Ascending aorta (tissue), 2 donors: ENCODE measurements at regions not wholly inside any gene's neighbourhood (a gene's known extent, or its start where the extent isn't known, plus 50 kb on each side); places are given as distances from the start of the nearest gene placed in this dataset.

ENCODE experiments used
- DNase-seq, 2 donors: peaks; one replicate each; pipeline ENCODE4 v3.0.0-alpha.2; 2019; ENCODE audit warnings: low spot score in 2 of 2
- H3K27ac ChIP-seq, 2 donors: fragments of 200-600 bp; sonication (generic); one replicate each; pipeline ENCODE4 v1.5.1; 2016 to 2017; ENCODE audit warnings: mild to moderate bottlenecking in 1 of 2
- H3K27me3 ChIP-seq: fragments of 200-600 bp; sonication (generic); one replicate; pipeline ENCODE4 v1.5.1; 2017
- H3K36me3 ChIP-seq, 2 donors: fragments of 200-600 bp; sonication (generic); one replicate each; pipeline ENCODE4 v1.5.1; 2016
- H3K4me1 ChIP-seq, 2 donors: fragments of 200-600 bp; sonication (generic); one replicate each; pipeline ENCODE4 v1.5.1; 2016 to 2017; ENCODE audit warnings: mild to moderate bottlenecking in 1 of 2
- H3K4me3 ChIP-seq, 2 donors: fragments of 200-600 bp; sonication (generic); one replicate each; pipeline ENCODE4 v1.5.1; 2016 to 2017; ENCODE audit warnings: mild to moderate bottlenecking in 1 of 2
- H3K9me3 ChIP-seq, 2 donors: fragments of 200-600 bp; sonication (generic); one replicate each; pipeline ENCODE4 v1.5.1; 2016
- CTCF ChIP-seq, 3 experiments: fragments of 200-600 bp in 2 of 3; fragments of 450-650 bp in 1 of 3; sonication (generic) in 2 of 3; IDR thresholded peaks; one replicate each; pipeline ENCODE4 v1.5.1; 2016 to 2019; ENCODE audit warnings: antibody characterized with exemption in 3 of 3, mild to moderate bottlenecking in 1 of 3, moderate library complexity in 1 of 3
- intact Hi-C: fragments of 100-400 bp; cut with DNase I; formaldehyde crosslinking; loops from one replicate; pipeline ENCODE4 v1.15.1; 2023

- no peaks in the 10 kb centered on the region for H3K9me3 ChIP-seq
- no peak for DNase-seq
- H3K4me1 ChIP-seq = no peaks in the 10 kb centered on the region
- no peak overlapping the region for H3K4me3 ChIP-seq
- H3K27me3 ChIP-seq = no peaks in the 10 kb centered on the region
- H3K27ac ChIP-seq = no peak overlapping the region
- intact Hi-C loops = no loop called here
- TF ChIP-seq CTCF (IDR thresholded peaks at IDR 0.05) = no peak
- H3K36me3 ChIP-seq = no peaks in the 10 kb centered on the region
These were observed 156.9 kb upstream of the RASGRP1 start for GRCh38 chr15:38721568-38721945.

- Histone ChIP-seq H3K36me3 (no peaks in the 10 kb centered on the region), H3K27me3 (no peaks in the 10 kb centered on the region), H3K9me3 (no peaks in the 10 kb centered on the region), H3K27ac (no peak overlapping the region), H3K4me1 (no peaks in the 10 kb centered on the region), H3K4me3 (no peak overlapping the region)
- DNase-seq = no peak
- intact Hi-C loops = no loop called here
- TF ChIP-seq CTCF (IDR thresholded peaks at IDR 0.05) = no peak
These were observed 157.6 kb upstream of the RASGRP1 start for GRCh38 chr15:38722236-38722635.

- Histone ChIP-seq H3K4me3 (no peak overlapping the region), H3K4me1 (no peaks in the 10 kb centered on the region), H3K27me3 (no peaks in the 10 kb centered on the region), H3K36me3 (no peaks in the 10 kb centered on the region), H3K27ac (no peak overlapping the region), H3K9me3 (no peaks in the 10 kb centered on the region)
- intact Hi-C loops = no loop called here
- TF ChIP-seq CTCF (IDR thresholded peaks at IDR 0.05) = no peak
- no peak for DNase-seq
These were observed 160.2 kb upstream of the RASGRP1 start for GRCh38 chr15:38724827-38725226.

- Histone ChIP-seq H3K4me1 (no peaks in the 10 kb centered on the region), H3K27me3 (no peaks in the 10 kb centered on the region), H3K36me3 (no peaks in the 10 kb centered on the region), H3K4me3 (no peak overlapping the region), H3K9me3 (no peaks in the 10 kb centered on the region), H3K27ac (no peak overlapping the region)
- intact Hi-C loops = no loop called here
- no peak for DNase-seq
- no peak for TF ChIP-seq CTCF (IDR thresholded peaks at IDR 0.05)
These were observed 161.6 kb upstream of the RASGRP1 start for GRCh38 chr15:38726187-38726586.

- Histone ChIP-seq H3K9me3 (no peaks in the 10 kb centered on the region), H3K27ac (no peak overlapping the region), H3K4me3 (no peak overlapping the region), H3K36me3 (no peaks in the 10 kb centered on the region), H3K27me3 (no peaks in the 10 kb centered on the region), H3K4me1 (no peaks in the 10 kb centered on the region)
- DNase-seq = no peak
- no peak for TF ChIP-seq CTCF (IDR thresholded peaks at IDR 0.05)
- intact Hi-C loops = no loop called here
These were observed 168.7 kb upstream of the RASGRP1 start for GRCh38 chr15:38733331-38733730.

- no peaks in the 10 kb centered on the region for H3K27me3 ChIP-seq
- no peak for TF ChIP-seq CTCF (IDR thresholded peaks at IDR 0.05)
- no peaks in the 10 kb centered on the region for H3K9me3 ChIP-seq
- intact Hi-C loops = no loop called here
- no peaks in the 10 kb centered on the region for H3K36me3 ChIP-seq
- no peak overlapping the region for H3K27ac ChIP-seq
- no peaks in the 10 kb centered on the region for H3K4me1 ChIP-seq
- DNase-seq = no peak
- no peak overlapping the region for H3K4me3 ChIP-seq
These were observed 175.6 kb upstream of the RASGRP1 start for GRCh38 chr15:38740206-38740605.
